Esophagus squamous epithelium (tissue), 5 donors: ENCODE measurements at regions not wholly inside any gene's neighbourhood (a gene's known extent, or its start where the extent isn't known, plus 50 kb on each side); places are given as distances from the start of the nearest gene placed in this dataset.
"Not testable (repeated sequence)": the region's sequence is repeated elsewhere in the genome, so short reads cannot be mapped to it uniquely, and the experiment has no call there.

Experiments used
- DNase-seq: peaks from one replicate; lab custom pipeline; 2025; lab: John Stamatoyannopoulos, UW
- H3K27ac ChIP-seq, 4 donors: fragments of 200-600 bp; sonication (generic); one replicate each; pipeline ENCODE4 v1.5.1; 2016 to 2019; ENCODE audit warnings: mild to moderate bottlenecking in 1 of 4
- H3K27me3 ChIP-seq, 4 donors: fragments of 200-600 bp; sonication (generic); 1 replicate in 3 of 4; 2 replicates in 1 of 4; pipeline versions ENCODE4 v1.5.1 to v1.6.0; 2017 to 2021; ENCODE audit warnings: antibody characterized with exemption in 1 of 4
- H3K36me3 ChIP-seq, 3 donors: fragments of 200-600 bp; sonication (generic); one replicate each; pipeline ENCODE4 v1.5.1; 2016 to 2019
- H3K4me1 ChIP-seq, 3 donors: fragments of 200-600 bp; sonication (generic); one replicate each; pipeline ENCODE4 v1.5.1; 2017 to 2019
- H3K4me3 ChIP-seq, 4 donors: fragments of 200-600 bp; sonication (generic); 1 replicate in 3 of 4; 2 replicates in 1 of 4; pipeline ENCODE4 v1.5.1; 2016 to 2019; ENCODE audit warnings: mild to moderate bottlenecking in 2 of 4, moderate library complexity in 1 of 4
- H3K9me3 ChIP-seq, 3 donors: fragments of 200-600 bp; sonication (generic); one replicate each; pipeline ENCODE4 v1.5.1; 2016 to 2019
- CTCF ChIP-seq, 6 experiments: fragments of 450-650 bp in 4 of 6; fragments of 200-600 bp in 2 of 6; sonication (generic) in 2 of 6; IDR thresholded peaks; one replicate each; pipeline ENCODE4 v1.5.1; 2016 to 2019; ENCODE audit warnings: antibody characterized with exemption in 6 of 6, mild to moderate bottlenecking in 4 of 6, moderate library complexity in 4 of 6
- POLR2A ChIP-seq, 4 donors: fragments of 450-650 bp; IDR thresholded peaks; one replicate each; pipeline ENCODE4 v1.6.1; 2017; ENCODE audit warnings: antibody characterized with exemption in 4 of 4, mild to moderate bottlenecking in 4 of 4, moderate library complexity in 3 of 4
- whole genome bisulfite sequencing, 2 donors: methylation state at CpG; one replicate each; pipeline ENCODE4 v1.1.5; 2018; 5-methylcytosine and 5-hydroxymethylcytosine counted together
- intact Hi-C: fragments of 100-400 bp; cut with DNase I; formaldehyde crosslinking; loops from one replicate; pipeline ENCODE4 v1.15.0; 2022
- donor health status: DM: yes; HTN: yes; CAD: no.

DNA sequence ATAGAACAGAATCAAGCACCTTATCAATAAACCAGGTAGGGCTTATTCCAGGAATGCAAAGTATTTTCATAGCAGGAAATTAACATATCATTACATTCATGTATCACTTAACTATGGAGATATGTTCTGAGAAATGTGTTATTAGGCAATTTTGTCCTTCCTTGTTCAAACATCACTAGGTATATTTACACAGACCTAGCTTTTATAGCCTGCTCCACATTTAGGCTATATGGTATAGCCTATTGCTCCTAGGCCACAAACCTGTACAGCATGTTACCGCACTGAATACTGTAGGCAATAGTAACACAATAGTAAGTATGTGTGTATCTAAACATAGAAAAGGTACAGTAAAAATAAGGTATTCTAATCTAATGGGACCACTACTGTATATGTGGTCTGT, 82.8 kb upstream of the KCTD1 start:
- H3K9me3 ChIP-seq, result no peaks in the 10 kb centered on the region
- intact Hi-C loops, result no loop called here
- H3K36me3 ChIP-seq, result no peaks in the 10 kb centered on the region
- TF ChIP-seq CTCF (IDR thresholded peaks at IDR 0.05) (no peak), POLR2A (IDR thresholded peaks at IDR 0.05) (no peak)
- WGBS, 2 donors, result 0 to 91% methylated on average over 1 of the region's 1 CpG
- H3K27ac ChIP-seq, result no peak overlapping the region
- H3K4me3 ChIP-seq, result no peak overlapping the region
- H3K27me3 ChIP-seq, result no peaks in the 10 kb centered on the region
- peaks cover 0 to 6% (median 0%) of the 10 kb centered on the region in 3 donors for H3K4me1 ChIP-seq
- DNase-seq, result no peak

GRCh38 chr18:26630596-26630995, 82.2 kb upstream of the KCTD1 start:
- WGBS, 2 donors, result 92 to 98% methylated on average over 3 to 4 of the region's 4 CpGs
- Histone ChIP-seq H3K4me3 (no peak overlapping the region), H3K9me3 (no peaks in the 10 kb centered on the region), H3K36me3 (no peaks in the 10 kb centered on the region), H3K27ac (no peak overlapping the region), H3K27me3 (no peaks in the 10 kb centered on the region), H3K4me1 (peaks cover 0 to 6% (median 0%) of the 10 kb centered on the region in 3 donors)
- DNase-seq, result no peak
- no peak for TF ChIP-seq POLR2A (IDR thresholded peaks at IDR 0.05)
- TF ChIP-seq CTCF (IDR thresholded peaks at IDR 0.05), result no peak
- intact Hi-C loops, result no loop called here

- no peaks in the 10 kb centered on the region for H3K36me3 ChIP-seq
- peaks cover 0 to 8% (median 6%) of the 10 kb centered on the region in 3 donors for H3K9me3 ChIP-seq
- H3K27ac ChIP-seq, result no peak overlapping the region
- no peak for DNase-seq
- no peaks in the 10 kb centered on the region for H3K4me1 ChIP-seq
- H3K4me3 ChIP-seq, result no peak overlapping the region
- H3K27me3 ChIP-seq, result no peaks in the 10 kb centered on the region
- TF ChIP-seq POLR2A (IDR thresholded peaks at IDR 0.05) (no peak), CTCF (IDR thresholded peaks at IDR 0.05) (no peak)
- intact Hi-C loops, result no loop called here
These were observed 79.7 kb upstream of the KCTD1 start for GRCh38 chr18:26628017-26628416.

DNA sequence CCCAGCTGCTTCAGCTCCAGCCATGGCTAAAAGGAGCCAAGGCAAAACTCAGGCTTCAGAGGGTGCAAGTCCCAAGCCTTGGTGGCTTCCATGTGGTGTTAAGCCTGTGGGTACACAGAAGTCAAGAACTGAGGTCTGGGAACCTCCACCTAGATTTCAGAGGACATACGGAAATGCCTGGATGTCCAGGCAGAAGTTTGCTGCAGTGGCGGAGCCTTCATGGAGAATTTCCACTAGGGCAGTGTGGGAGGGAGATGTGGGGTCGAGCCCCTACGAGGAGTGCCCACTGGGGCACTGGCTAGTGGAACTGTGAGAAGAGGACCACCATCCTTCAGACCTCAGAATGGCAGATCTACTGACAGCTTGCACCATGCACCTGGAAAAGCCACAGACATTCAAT, 76.1 kb upstream of the KCTD1 start:
- 83 to 93% methylated on average over 3 to 4 of the region's 4 CpGs for WGBS, 2 donors
- intact Hi-C loops, result no loop called here

DNA sequence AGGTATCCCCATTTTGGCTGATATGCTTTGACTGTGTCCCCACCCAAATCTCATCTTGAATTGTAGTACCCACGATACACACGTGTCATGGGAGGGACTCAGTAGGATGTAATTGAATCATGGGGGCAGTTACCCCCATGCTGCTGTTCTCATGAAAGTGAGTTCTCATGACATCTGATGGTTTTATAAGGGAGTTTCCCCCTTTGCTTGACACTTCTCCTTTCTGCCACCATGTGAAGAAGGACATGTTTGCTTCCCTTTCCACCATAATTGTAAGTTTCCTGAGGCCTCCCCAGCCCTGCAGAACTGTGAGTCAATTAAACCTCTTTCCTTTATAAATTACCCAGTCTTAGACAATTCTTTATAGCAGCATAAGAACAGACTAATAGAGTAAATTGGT, 75.0 kb upstream of the KCTD1 start:
- intact Hi-C loops, H3K36me3 ChIP-seq, H3K4me1 ChIP-seq, H3K4me3 ChIP-seq, H3K27me3 ChIP-seq, DNase-seq, H3K27ac ChIP-seq, H3K9me3 ChIP-seq: not testable (repeated sequence)
- 93 to 96% methylated on average over 2 of the region's 2 CpGs for WGBS, 2 donors

More for the DNA sequence above, 76.1 kb upstream of the KCTD1 start:
- TF ChIP-seq POLR2A (IDR thresholded peaks at IDR 0.05), result no peak
- no peak for TF ChIP-seq CTCF (IDR thresholded peaks at IDR 0.05)
- peaks cover 0 to 8% (median 6%) of the 10 kb centered on the region in 3 donors for H3K9me3 ChIP-seq
- no peak overlapping the region for H3K27ac ChIP-seq
- no peaks in the 10 kb centered on the region for H3K27me3 ChIP-seq
- no peak for DNase-seq
- H3K36me3 ChIP-seq, result no peaks in the 10 kb centered on the region
- H3K4me1 ChIP-seq, result no peaks in the 10 kb centered on the region
- H3K4me3 ChIP-seq, result no peak overlapping the region
